Body of pancreas (tissue), 4 donors: ENCODE measurements at regions not wholly inside any gene's neighbourhood (a gene's known extent, or its start where the extent isn't known, plus 50 kb on each side); places are given as distances from the start of the nearest gene placed in this dataset.

Source experiments
- CTCF ChIP-seq, 7 experiments: fragments of 450-650 bp in 4 of 7; fragments of 200-600 bp in 3 of 7; sonication (generic) in 3 of 7; IDR thresholded peaks; one replicate each; pipeline ENCODE4 v1.5.1; 2016 to 2019; ENCODE audit warnings: antibody characterized with exemption in 7 of 7
- POLR2A ChIP-seq, 3 donors: fragments of 450-650 bp; IDR thresholded peaks; one replicate each; pipeline ENCODE4 v1.6.1; 2016; ENCODE audit warnings: antibody characterized with exemption in 3 of 3, mild to moderate bottlenecking in 2 of 3

DNA sequence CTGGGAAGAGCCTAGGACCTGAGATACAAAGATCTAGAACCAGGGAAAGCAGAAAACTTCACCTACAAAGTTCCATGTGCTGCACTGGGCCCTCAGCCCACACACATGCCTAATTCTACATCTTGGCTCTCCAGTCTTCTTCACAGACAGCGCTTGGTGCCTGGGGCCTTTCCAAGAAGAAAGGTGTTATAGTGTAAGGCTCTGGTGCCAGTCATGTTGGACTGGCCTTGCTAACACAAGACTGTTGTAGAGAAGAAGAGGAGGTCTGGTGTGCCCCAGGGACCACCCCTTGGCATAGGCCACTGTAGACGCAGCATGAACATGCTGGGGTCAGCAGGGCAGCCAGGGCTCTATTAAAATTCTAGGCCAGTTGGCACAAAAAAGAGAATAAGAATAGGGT, 226.2 kb upstream of the CTNNB1 start:
- TF ChIP-seq POLR2A (IDR thresholded peaks at IDR 0.05) (no peak), CTCF (IDR thresholded peaks at IDR 0.05) (no peak)
